ENCODE measurements at regions not wholly inside any gene's neighbourhood (a gene's known extent, or its start where the extent isn't known, plus 50 kb on each side); places are given as distances from the start of the nearest gene placed in this dataset.

GRCh38 chr13:109363431-109363830 is 423.0 kb downstream of the IRS2 start:
- DNase-seq (ENCODE audit: low read depth) = no peak

GRCh38 chr13:109362616-109363015 is 423.8 kb downstream of the IRS2 start:
- DNase-seq (ENCODE audit: low read depth) = no peak

- DNase-seq (ENCODE audit: low read depth) = no peak
These were observed 424.7 kb downstream of the IRS2 start for GRCh38 chr13:109361562-109362289.

- no peak for DNase-seq (ENCODE audit: low read depth)
These were observed 428.5 kb downstream of the IRS2 start for GRCh38 chr13:109357751-109358471.

- no peak for DNase-seq (ENCODE audit: low read depth)
These were observed 430.4 kb downstream of the IRS2 start for GRCh38 chr13:109355875-109356434.

GRCh38 chr13:109355166-109355565 is 431.2 kb downstream of the IRS2 start:
- no peak for DNase-seq (ENCODE audit: low read depth)

- no peak for DNase-seq (ENCODE audit: low read depth)
These were observed 435.1 kb downstream of the IRS2 start for GRCh38 chr13:109351236-109351635.

GRCh38 chr13:109348519-109349258 is 437.7 kb downstream of the IRS2 start:
- DNase-seq (ENCODE audit: low read depth) = no peak

- DNase-seq (ENCODE audit: low read depth) = no peak
These were observed 440.3 kb downstream of the IRS2 start for GRCh38 chr13:109346060-109346459.

- DNase-seq (ENCODE audit: low read depth) = no peak
These were observed 440.9 kb downstream of the IRS2 start for GRCh38 chr13:109345433-109345941.

GRCh38 chr13:109344552-109345157 is 441.7 kb downstream of the IRS2 start:
- DNase-seq (ENCODE audit: low read depth) = no peak

GRCh38 chr13:109336730-109337129 is 449.7 kb downstream of the IRS2 start:
- no peak for DNase-seq (ENCODE audit: low read depth)

- no peak for DNase-seq (ENCODE audit: low read depth)
These were observed 452.3 kb downstream of the IRS2 start for GRCh38 chr13:109333893-109334651.

GRCh38 chr13:109332506-109333499 is 453.6 kb downstream of the IRS2 start:
- DNase-seq (ENCODE audit: low read depth) = no peak

GRCh38 chr13:109331898-109332297 is 454.5 kb downstream of the IRS2 start:
- no peak for DNase-seq (ENCODE audit: low read depth)

- DNase-seq (ENCODE audit: low read depth) = no peak
These were observed 455.4 kb downstream of the IRS2 start for GRCh38 chr13:109331011-109331433.

- DNase-seq (ENCODE audit: low read depth) = no peak
These were observed 456.3 kb downstream of the IRS2 start for GRCh38 chr13:109330123-109330522.

- no peak for DNase-seq (ENCODE audit: low read depth)
These were observed 457.2 kb downstream of the IRS2 start for GRCh38 chr13:109329175-109329574.

- DNase-seq (ENCODE audit: low read depth) = no peak
These were observed 459.8 kb downstream of the IRS2 start for GRCh38 chr13:109326601-109327000.

GRCh38 chr13:109323338-109323737 is 463.0 kb downstream of the IRS2 start:
- no peak for DNase-seq (ENCODE audit: low read depth)
